Mesenchymal stem cell (in vitro differentiated cells and primary cell): ENCODE measurements at regions not wholly inside any gene's neighbourhood (a gene's known extent, or its start where the extent isn't known, plus 50 kb on each side); places are given as distances from the start of the nearest gene placed in this dataset.
A peak's percentile ranks its signal among the peaks of the same experiment; 100 is the strongest.

Experiments
- DNase-seq: peaks from one replicate; pipeline ENCODE4 v3.0.0-alpha.2; 2013
- H2AFZ ChIP-seq: one replicate; pipeline ENCODE4 v1.6.1; 2013; ENCODE audit warnings: low read depth, mild to moderate bottlenecking, control low read depth, inconsistent platforms, low read length, moderate library complexity
- H2AK5ac ChIP-seq: 2 replicates; pipeline ENCODE4 v1.6.1; 2013; ENCODE audit warnings: low read length, moderate library complexity, mild to moderate bottlenecking, inconsistent platforms; ENCODE audit not compliant: severe bottlenecking
- H2BK120ac ChIP-seq: one replicate; pipeline ENCODE4 v1.6.1; 2013; ENCODE audit warnings: low read depth, mild to moderate bottlenecking, inconsistent platforms, low read length, moderate library complexity
- H2BK12ac ChIP-seq, 2 experiments: one replicate each; pipeline ENCODE4 v1.6.1; 2013; ENCODE audit warnings: inconsistent platforms in 2 of 2, low read length in 2 of 2, mild to moderate bottlenecking in 2 of 2, moderate library complexity in 2 of 2, control low read depth in 1 of 2
- H2BK15ac ChIP-seq: one replicate; pipeline ENCODE4 v1.6.1; 2013; ENCODE audit warnings: mild to moderate bottlenecking, low read depth, inconsistent platforms; ENCODE audit not compliant: poor library complexity, severe bottlenecking
- H2BK5ac ChIP-seq: 2 replicates; pipeline ENCODE4 v1.6.1; 2013; ENCODE audit warnings: low read depth, mild to moderate bottlenecking, low read length, control low read depth, inconsistent platforms; ENCODE audit not compliant: poor library complexity, severe bottlenecking
- H3K14ac ChIP-seq, 2 experiments: one replicate each; pipeline ENCODE4 v1.6.1; 2013; ENCODE audit warnings: inconsistent platforms in 2 of 2, low read length in 2 of 2, control low read depth in 1 of 2, mild to moderate bottlenecking in 1 of 2, moderate library complexity in 1 of 2
- H3K18ac ChIP-seq, 2 experiments: one replicate each; pipeline ENCODE4 v1.6.1; 2013; ENCODE audit warnings: inconsistent platforms in 2 of 2, low read length in 2 of 2, control low read depth in 1 of 2, low read depth in 1 of 2, mild to moderate bottlenecking in 1 of 2
- H3K23ac ChIP-seq, 2 experiments: one replicate each; pipeline ENCODE4 v1.6.1; 2013; ENCODE audit warnings: inconsistent platforms in 2 of 2, low read length in 2 of 2, mild to moderate bottlenecking in 2 of 2, moderate library complexity in 2 of 2, control low read depth in 1 of 2
- H3K27ac ChIP-seq: 2 replicates; pipeline ENCODE4 v1.5.1; 2013; ENCODE audit warnings: mild to moderate bottlenecking, moderate library complexity, low read length, control low read depth, inconsistent platforms; ENCODE audit not compliant: poor library complexity, severe bottlenecking
- H3K27me3 ChIP-seq, 2 experiments: 2 replicates each; pipeline versions ENCODE4 v1.6.1 to v1.7.0; 2013; ENCODE audit warnings: low read length in 2 of 2, mild to moderate bottlenecking in 2 of 2, moderate library complexity in 2 of 2, control low read depth in 1 of 2, inconsistent platforms in 1 of 2; ENCODE audit not compliant: control insufficient read depth in 1 of 2, insufficient read depth in 1 of 2
- H3K36me3 ChIP-seq, 2 experiments: 2 replicates each; pipeline versions ENCODE4 v1.6.1 to v1.7.0; 2013; ENCODE audit warnings: low read length in 2 of 2, control low read depth in 1 of 2, inconsistent platforms in 1 of 2, low read depth in 1 of 2, mild to moderate bottlenecking in 1 of 2; ENCODE audit not compliant: insufficient read depth in 2 of 2, control insufficient read depth in 1 of 2
- H3K4ac ChIP-seq, 2 experiments: one replicate each; pipeline ENCODE4 v1.6.1; 2013; ENCODE audit warnings: inconsistent platforms in 2 of 2, low read length in 2 of 2, mild to moderate bottlenecking in 2 of 2, moderate library complexity in 2 of 2, control low read depth in 1 of 2, low read depth in 1 of 2
- H3K4me1 ChIP-seq: 2 replicates; pipeline ENCODE4 v1.6.1; 2013; ENCODE audit warnings: low read depth, low read length, control low read depth; ENCODE audit not compliant: control insufficient read depth, insufficient read depth
- H3K4me2 ChIP-seq: 2 replicates; pipeline ENCODE4 v1.6.1; 2013; ENCODE audit warnings: low read length, mild to moderate bottlenecking, inconsistent platforms; ENCODE audit not compliant: poor library complexity, severe bottlenecking
- H3K4me3 ChIP-seq, 2 experiments: 2 replicates each; pipeline versions ENCODE4 v1.5.1 to v1.7.0; 2013; ENCODE audit warnings: low read length in 2 of 2, mild to moderate bottlenecking in 2 of 2, control low read depth in 1 of 2, low read depth in 1 of 2; ENCODE audit not compliant: insufficient read depth in 1 of 2
- H3K79me1 ChIP-seq: replicated peaks from 2 replicates; pipeline ENCODE4 v1.6.1; 2013; ENCODE audit warnings: mild to moderate bottlenecking, control low read depth, low read length, inconsistent platforms; ENCODE audit not compliant: poor library complexity, severe bottlenecking
- H3K9ac ChIP-seq: 2 replicates; pipeline ENCODE4 v1.7.0; 2013; ENCODE audit warnings: mild to moderate bottlenecking, low read length, moderate library complexity
- H3K9me3 ChIP-seq: 2 replicates; pipeline ENCODE4 v1.7.0; 2013; ENCODE audit warnings: mild to moderate bottlenecking, low read length; ENCODE audit not compliant: control insufficient read depth
- H4K8ac ChIP-seq: one replicate; pipeline ENCODE4 v1.6.1; 2013; ENCODE audit warnings: inconsistent platforms, mild to moderate bottlenecking, low read length, moderate library complexity
- H4K91ac ChIP-seq: one replicate; pipeline ENCODE4 v1.6.1; 2013; ENCODE audit warnings: mild to moderate bottlenecking, low read length, inconsistent platforms
- WGBS: methylation state at CpG from one replicate; pipeline ENCODE4 v1.1.7; 2013; ENCODE audit warnings: mixed read lengths; 5-methylcytosine and 5-hydroxymethylcytosine counted together

- H3K4me3 ChIP-seq: peak overlapping the region in 1 of 2 experiments; percentile 61
- no peak overlapping the region for H3K27ac ChIP-seq
- no peak overlapping the region for H3K18ac ChIP-seq
- H2AFZ ChIP-seq: no peak overlapping the region
- H3K9ac ChIP-seq: no peak overlapping the region
- WGBS: no CpG with 5 or more reads among the region's 1 CpG
- H3K27me3 ChIP-seq: no peaks in the 10 kb centered on the region
- H3K4me2 ChIP-seq: no peak overlapping the region
- H2BK5ac ChIP-seq: no peak overlapping the region
- no peak overlapping the region for H2BK12ac ChIP-seq
- no peaks in the 10 kb centered on the region for H3K79me1 ChIP-seq
- no peak overlapping the region for H4K91ac ChIP-seq
- H3K14ac ChIP-seq: no peak overlapping the region
- H3K36me3 ChIP-seq: no peaks in the 10 kb centered on the region
- H3K4ac ChIP-seq: no peak overlapping the region
- no peak overlapping the region for H2AK5ac ChIP-seq
- H4K8ac ChIP-seq: no peak overlapping the region
- no peaks in the 10 kb centered on the region for H3K4me1 ChIP-seq
- no peak for DNase-seq
- no peak overlapping the region for H2BK120ac ChIP-seq
- peaks cover 49% of the 10 kb centered on the region for H3K9me3 ChIP-seq
- H3K23ac ChIP-seq: no peak overlapping the region
- H2BK15ac ChIP-seq: no peak overlapping the region
These were observed 67.8 kb upstream of the ODC1 start for GRCh38 chr2:10515887-10516286.

GRCh38 chr2:10514743-10515142, 66.6 kb upstream of the ODC1 start:
- Histone ChIP-seq H3K23ac (no peak overlapping the region), H2BK5ac (no peak overlapping the region), H2AFZ (no peak overlapping the region), H2BK120ac (no peak overlapping the region), H2AK5ac (no peak overlapping the region), H3K79me1 (no peaks in the 10 kb centered on the region), H3K4ac (no peak overlapping the region), H3K4me3 (no peak overlapping the region), H3K36me3 (no peaks in the 10 kb centered on the region), H3K9ac (no peak overlapping the region), H4K8ac (no peak overlapping the region), H3K14ac (no peak overlapping the region), H4K91ac (no peak overlapping the region), H3K4me1 (no peaks in the 10 kb centered on the region), H3K27ac (peak overlapping the region; percentile 36), H2BK15ac (no peak overlapping the region), H3K27me3 (no peaks in the 10 kb centered on the region), H3K18ac (no peak overlapping the region), H3K9me3 (peaks cover 49% of the 10 kb centered on the region), H3K4me2 (peak overlapping the region; percentile 17), H2BK12ac (no peak overlapping the region)
- 73% methylated on average over 8 of the region's 10 CpGs for whole genome bisulfite sequencing
- peak; percentile 43 for DNase-seq

DNA sequence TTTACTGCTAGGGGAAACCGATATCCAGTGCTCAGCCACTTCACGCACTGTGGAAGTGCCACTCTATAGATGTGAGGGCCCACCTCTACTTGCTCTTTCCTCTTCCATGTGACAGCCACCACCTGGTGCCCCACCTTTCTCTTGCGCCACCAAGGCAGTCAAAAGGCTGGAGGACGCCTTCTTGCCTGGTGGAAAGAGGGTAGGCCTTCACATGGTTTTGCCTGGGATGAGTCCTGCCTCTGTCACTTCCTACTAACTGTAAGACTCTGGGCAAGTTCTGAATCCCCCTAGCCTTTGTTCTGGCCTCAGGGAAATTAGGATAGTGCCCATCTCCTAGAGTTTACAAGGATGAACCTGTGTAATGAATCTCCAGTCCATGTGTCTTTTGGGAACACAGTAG, 66.1 kb upstream of the ODC1 start:
- no peak for DNase-seq
- Histone ChIP-seq H2AFZ (no peak overlapping the region), H4K8ac (no peak overlapping the region), H3K4ac (no peak overlapping the region), H3K9ac (no peak overlapping the region), H3K4me3 (no peak overlapping the region), H3K4me2 (no peak overlapping the region), H2BK12ac (no peak overlapping the region), H3K79me1 (no peaks in the 10 kb centered on the region), H3K36me3 (no peaks in the 10 kb centered on the region), H2BK120ac (no peak overlapping the region), H2BK15ac (no peak overlapping the region), H2AK5ac (peak overlapping the region; percentile 6), H2BK5ac (no peak overlapping the region), H3K23ac (no peak overlapping the region), H3K9me3 (peaks cover 52% of the 10 kb centered on the region), H3K14ac (no peak overlapping the region), H3K18ac (no peak overlapping the region), H4K91ac (no peak overlapping the region), H3K27ac (peak overlapping the region; percentile 36), H3K4me1 (no peaks in the 10 kb centered on the region), H3K27me3 (no peaks in the 10 kb centered on the region)
- 100% methylated on average over 4 of the region's 4 CpGs for WGBS

- peaks cover 52% of the 10 kb centered on the region for H3K9me3 ChIP-seq
- no peak overlapping the region for H2BK120ac ChIP-seq
- H2BK15ac ChIP-seq: no peak overlapping the region
- H3K27me3 ChIP-seq: peaks cover 0 to 3% of the 10 kb centered on the region in 2 experiments
- no peak overlapping the region for H4K8ac ChIP-seq
- no peak overlapping the region for H2BK12ac ChIP-seq
- no peak overlapping the region for H4K91ac ChIP-seq
- no peak overlapping the region for H2AK5ac ChIP-seq
- H2BK5ac ChIP-seq: no peak overlapping the region
- H3K36me3 ChIP-seq: no peaks in the 10 kb centered on the region
- DNase-seq: no peak
- no peaks in the 10 kb centered on the region for H3K4me1 ChIP-seq
- H3K23ac ChIP-seq: no peak overlapping the region
- H3K14ac ChIP-seq: no peak overlapping the region
- 78% methylated on average over 3 of the region's 3 CpGs for WGBS
- H3K18ac ChIP-seq: no peak overlapping the region
- no peak overlapping the region for H3K4me3 ChIP-seq
- no peak overlapping the region for H3K27ac ChIP-seq
- H3K79me1 ChIP-seq: no peaks in the 10 kb centered on the region
- no peak overlapping the region for H3K4ac ChIP-seq
- H3K4me2 ChIP-seq: no peak overlapping the region
- no peak overlapping the region for H2AFZ ChIP-seq
- no peak overlapping the region for H3K9ac ChIP-seq
These were observed 65.1 kb upstream of the ODC1 start for GRCh38 chr2:10513201-10513600.
